22Rv1 (cell line): ENCODE measurements at regions not wholly inside any gene's neighbourhood (a gene's known extent, or its start where the extent isn't known, plus 50 kb on each side); places are given as distances from the start of the nearest gene placed in this dataset.
A peak's percentile ranks its signal among the peaks of the same experiment; 100 is the strongest.

Experiments used
- H3K27ac ChIP-seq: fragments of 450-650 bp; 2 replicates; pipeline ENCODE4 v1.5.1; 2017
- CTCF ChIP-seq: fragments of 450-650 bp; IDR thresholded peaks from 2 replicates; pipeline ENCODE4 v1.5.1; 2017; ENCODE audit warnings: mild to moderate bottlenecking
- ZFX ChIP-seq: fragments of 450-650 bp; IDR thresholded peaks from 2 replicates; pipeline ENCODE4 v1.6.1; 2017; ENCODE audit warnings: antibody characterized with exemption, borderline replicate concordance

- TF ChIP-seq ZFX (no peak), CTCF (no peak)
- no peak overlapping the region for H3K27ac ChIP-seq
Observed at GRCh38 chr11:27207025-27207650, 155.9 kb downstream of the CCDC34 start.

GRCh38 chr11:27205779-27206570 is 157.0 kb downstream of the CCDC34 start:
- 0 out of 2 replicates have a peak overlapping the region, but pooled peaks have one; percentile 25 for H3K27ac ChIP-seq
- no peak for TF ChIP-seq CTCF
- TF ChIP-seq ZFX = no peak

- no peak for TF ChIP-seq ZFX
- 0 out of 2 replicates have a peak overlapping the region, but pooled peaks have one; percentile 25 for H3K27ac ChIP-seq
Observed at GRCh38 chr11:27205250-27205649, 157.8 kb downstream of the CCDC34 start.

- H3K27ac ChIP-seq = no peak overlapping the region
- TF ChIP-seq CTCF = no peak
- no peak for TF ChIP-seq ZFX
Observed at GRCh38 chr11:27204529-27204928, 158.5 kb downstream of the CCDC34 start.

GRCh38 chr11:27203077-27203647 is 159.9 kb downstream of the CCDC34 start:
- no peak overlapping the region for H3K27ac ChIP-seq
- no peak for TF ChIP-seq ZFX
- TF ChIP-seq CTCF = no peak

- no peak for TF ChIP-seq CTCF
- no peak for TF ChIP-seq ZFX
- peak overlapping the region; percentile 78 for H3K27ac ChIP-seq
Observed at GRCh38 chr11:27201454-27202302, 161.1 kb downstream of the BBOX1 start.

- TF ChIP-seq ZFX (no peak), CTCF (no peak)
- peak overlapping the region; percentile 78 for H3K27ac ChIP-seq
Observed at GRCh38 chr11:27200779-27201453, 160.3 kb downstream of the BBOX1 start.
